Neural progenitor cell (in vitro differentiated cells): ENCODE measurements at regions not wholly inside any gene's neighbourhood (a gene's known extent, or its start where the extent isn't known, plus 50 kb on each side); places are given as distances from the start of the nearest gene placed in this dataset.

Experiments
- EZH2 ChIP-seq: fragments of 200-600 bp; sonication (generic); IDR thresholded peaks from 2 replicates; pipeline ENCODE4 v1.6.1; 2017; ENCODE audit warnings: antibody characterized with exemption, mild to moderate bottlenecking, moderate library complexity
- TF ChIP-seq, protein P1 (sequence below): fragments of 200-600 bp; sonication (generic); IDR thresholded peaks from 2 replicates; pipeline ENCODE4 v1.5.1; 2017; ENCODE audit warnings: antibody characterized with exemption, mild to moderate bottlenecking

- TF ChIP-seq, protein P1, sequence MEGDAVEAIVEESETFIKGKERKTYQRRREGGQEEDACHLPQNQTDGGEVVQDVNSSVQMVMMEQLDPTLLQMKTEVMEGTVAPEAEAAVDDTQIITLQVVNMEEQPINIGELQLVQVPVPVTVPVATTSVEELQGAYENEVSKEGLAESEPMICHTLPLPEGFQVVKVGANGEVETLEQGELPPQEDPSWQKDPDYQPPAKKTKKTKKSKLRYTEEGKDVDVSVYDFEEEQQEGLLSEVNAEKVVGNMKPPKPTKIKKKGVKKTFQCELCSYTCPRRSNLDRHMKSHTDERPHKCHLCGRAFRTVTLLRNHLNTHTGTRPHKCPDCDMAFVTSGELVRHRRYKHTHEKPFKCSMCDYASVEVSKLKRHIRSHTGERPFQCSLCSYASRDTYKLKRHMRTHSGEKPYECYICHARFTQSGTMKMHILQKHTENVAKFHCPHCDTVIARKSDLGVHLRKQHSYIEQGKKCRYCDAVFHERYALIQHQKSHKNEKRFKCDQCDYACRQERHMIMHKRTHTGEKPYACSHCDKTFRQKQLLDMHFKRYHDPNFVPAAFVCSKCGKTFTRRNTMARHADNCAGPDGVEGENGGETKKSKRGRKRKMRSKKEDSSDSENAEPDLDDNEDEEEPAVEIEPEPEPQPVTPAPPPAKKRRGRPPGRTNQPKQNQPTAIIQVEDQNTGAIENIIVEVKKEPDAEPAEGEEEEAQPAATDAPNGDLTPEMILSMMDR = no peak
- no peak for TF ChIP-seq EZH2
Observed at GRCh38 chr13:103734837-103735236, 668.6 kb upstream of the SLC10A2 start.
